ENCODE measurements at regions not wholly inside any gene's neighbourhood (a gene's known extent, or its start where the extent isn't known, plus 50 kb on each side); places are given as distances from the start of the nearest gene placed in this dataset.

DNA sequence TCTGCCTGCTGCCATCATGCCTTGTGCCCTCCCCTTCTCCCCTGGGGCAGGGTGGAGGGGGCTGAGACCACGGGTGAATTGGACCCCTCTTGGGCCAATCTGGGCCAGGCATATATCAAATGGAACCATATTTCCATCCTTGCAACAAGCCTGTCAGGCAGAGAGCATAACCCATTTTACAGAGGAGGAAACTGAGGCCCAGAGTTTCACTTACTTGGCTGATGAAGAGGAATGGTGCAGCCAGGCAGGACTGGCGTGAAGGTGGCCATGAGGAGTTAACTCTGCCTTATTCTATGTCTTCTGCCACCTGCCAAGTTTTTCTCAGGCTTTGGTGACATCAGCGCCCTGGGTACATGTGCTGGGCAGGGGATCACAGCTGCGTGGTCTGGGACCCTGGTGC is 155.5 kb upstream of the PCBD1 start:
- Histone ChIP-seq H3K27me3 (no peaks in the 10 kb centered on the region), H3K27ac (no peak overlapping the region), H3K9me3 (no peaks in the 10 kb centered on the region), H3K36me3 (no peaks in the 10 kb centered on the region), H3K4me3 (no peak overlapping the region), H3K4me1 (ENCODE audit: insufficient read depth) (no peaks in the 10 kb centered on the region)
- TF ChIP-seq, protein P1, sequence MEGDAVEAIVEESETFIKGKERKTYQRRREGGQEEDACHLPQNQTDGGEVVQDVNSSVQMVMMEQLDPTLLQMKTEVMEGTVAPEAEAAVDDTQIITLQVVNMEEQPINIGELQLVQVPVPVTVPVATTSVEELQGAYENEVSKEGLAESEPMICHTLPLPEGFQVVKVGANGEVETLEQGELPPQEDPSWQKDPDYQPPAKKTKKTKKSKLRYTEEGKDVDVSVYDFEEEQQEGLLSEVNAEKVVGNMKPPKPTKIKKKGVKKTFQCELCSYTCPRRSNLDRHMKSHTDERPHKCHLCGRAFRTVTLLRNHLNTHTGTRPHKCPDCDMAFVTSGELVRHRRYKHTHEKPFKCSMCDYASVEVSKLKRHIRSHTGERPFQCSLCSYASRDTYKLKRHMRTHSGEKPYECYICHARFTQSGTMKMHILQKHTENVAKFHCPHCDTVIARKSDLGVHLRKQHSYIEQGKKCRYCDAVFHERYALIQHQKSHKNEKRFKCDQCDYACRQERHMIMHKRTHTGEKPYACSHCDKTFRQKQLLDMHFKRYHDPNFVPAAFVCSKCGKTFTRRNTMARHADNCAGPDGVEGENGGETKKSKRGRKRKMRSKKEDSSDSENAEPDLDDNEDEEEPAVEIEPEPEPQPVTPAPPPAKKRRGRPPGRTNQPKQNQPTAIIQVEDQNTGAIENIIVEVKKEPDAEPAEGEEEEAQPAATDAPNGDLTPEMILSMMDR (IDR thresholded peaks at IDR 0.05) = no peak
- TF ChIP-seq POLR2A (IDR thresholded peaks at IDR 0.05) (no peak), EP300 (IDR thresholded peaks at IDR 0.05) (no peak)
- intact Hi-C loops (cut with DNase I) = no loop called here
- DNase-seq = no peak
- WGBS, 3 donors = 89 to 94% (median 90%) methylated on average over 4 of the region's 4 CpGs

- intact Hi-C loops (cut with DNase I) = no loop called here
- Histone ChIP-seq H3K9me3 (no peaks in the 10 kb centered on the region), H3K4me3 (no peak overlapping the region), H3K27me3 (no peaks in the 10 kb centered on the region), H3K4me1 (ENCODE audit: insufficient read depth) (no peaks in the 10 kb centered on the region), H3K36me3 (no peaks in the 10 kb centered on the region), H3K27ac (no peak overlapping the region)
- TF ChIP-seq, protein P1 (IDR thresholded peaks at IDR 0.05) = no peak
- no peak for TF ChIP-seq EP300 (IDR thresholded peaks at IDR 0.05)
- no peak for TF ChIP-seq POLR2A (IDR thresholded peaks at IDR 0.05)
- no peak for DNase-seq
- WGBS, 3 donors = 71 to 85% (median 75%) methylated on average over 7 of the region's 7 CpGs
Observed at GRCh38 chr10:71044720-71045119, 156.4 kb upstream of the PCBD1 start.

GRCh38 chr10:71045204-71045809 is 156.9 kb upstream of the PCBD1 start:
- Histone ChIP-seq H3K27me3 (no peaks in the 10 kb centered on the region), H3K36me3 (no peaks in the 10 kb centered on the region), H3K9me3 (no peaks in the 10 kb centered on the region), H3K4me1 (ENCODE audit: insufficient read depth) (no peaks in the 10 kb centered on the region), H3K4me3 (no peak overlapping the region), H3K27ac (no peak overlapping the region)
- 53 to 64% (median 59%) methylated on average over 10 of the region's 10 CpGs for WGBS, 3 donors
- TF ChIP-seq, protein P1 (IDR thresholded peaks at IDR 0.05) = no peak
- no peak for TF ChIP-seq EP300 (IDR thresholded peaks at IDR 0.05)
- TF ChIP-seq POLR2A (IDR thresholded peaks at IDR 0.05) = no peak
- no peak for DNase-seq
- intact Hi-C loops (cut with DNase I) = no loop called here

DNA sequence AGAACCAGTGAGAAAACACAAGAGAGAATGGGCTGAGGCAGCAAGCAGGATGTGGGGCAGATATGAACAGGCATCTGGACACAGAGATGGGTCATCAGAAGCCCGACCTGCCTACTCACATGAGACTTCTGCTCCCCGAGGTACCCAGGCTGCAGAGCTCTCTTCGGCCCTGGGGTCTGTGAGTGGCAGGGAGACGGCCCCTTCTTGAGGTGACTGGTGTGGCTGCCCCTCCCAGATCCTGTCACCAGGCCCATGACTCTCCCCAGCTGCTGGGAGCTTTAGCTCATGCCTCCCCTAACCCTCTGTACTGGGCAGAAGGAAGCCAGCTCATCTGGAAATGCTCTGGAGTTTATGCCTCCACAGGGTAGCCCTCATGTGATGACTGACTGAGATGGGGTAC is 157.6 kb upstream of the PCBD1 start:
- TF ChIP-seq EP300 (IDR thresholded peaks at IDR 0.05) = no peak
- TF ChIP-seq, protein P1 (IDR thresholded peaks at IDR 0.05) = no peak
- TF ChIP-seq POLR2A (IDR thresholded peaks at IDR 0.05) = no peak
- Histone ChIP-seq H3K27ac (no peak overlapping the region), H3K4me3 (no peak overlapping the region), H3K4me1 (ENCODE audit: insufficient read depth) (no peaks in the 10 kb centered on the region), H3K9me3 (no peaks in the 10 kb centered on the region), H3K36me3 (no peaks in the 10 kb centered on the region), H3K27me3 (no peaks in the 10 kb centered on the region)
- intact Hi-C loops (cut with DNase I) = no loop called here
- 72 to 82% (median 75%) methylated on average over 4 of the region's 4 CpGs for WGBS, 3 donors
- no peak for DNase-seq

All from ovary (tissue), 7 donors.